Naive B cell (primary cell): ENCODE measurements at regions not wholly inside any gene's neighbourhood (a gene's known extent, or its start where the extent isn't known, plus 50 kb on each side); places are given as distances from the start of the nearest gene placed in this dataset.
"Not testable (repeated sequence)": the region's sequence is repeated elsewhere in the genome, so short reads cannot be mapped to it uniquely, and the experiment has no call there.

Source experiments
- ATAC-seq, 2 donors: fragments of 150-1000 bp; cut with Tn5 transposase; 2 replicates each; pipeline ENCODE4 v1.10.0; 2021; ENCODE audit warnings: low read depth in 2 of 2, mild to moderate bottlenecking in 2 of 2, moderate library complexity in 2 of 2
- DNase-seq: peaks from one replicate; pipeline ENCODE4 v3.0.0; 2022
- H3K27ac Mint-ChIP-seq, 6 donors: one replicate each; pipeline ENCODE4 v1.8.0; 2020 to 2022; ENCODE audit warnings: mild to moderate bottlenecking in 6 of 6, mixed read lengths in 6 of 6, moderate library complexity in 5 of 6, inconsistent platforms in 2 of 6
- H3K27me3 Mint-ChIP-seq, 3 donors: one replicate each; pipeline ENCODE4 v1.8.0; 2021 to 2022; ENCODE audit warnings: mixed read lengths in 3 of 3, mild to moderate bottlenecking in 1 of 3
- H3K36me3 Mint-ChIP-seq, 2 donors: one replicate each; pipeline ENCODE4 v1.8.0; 2020 to 2022; ENCODE audit warnings: mixed read lengths in 2 of 2, inconsistent platforms in 1 of 2, mild to moderate bottlenecking in 1 of 2
- H3K4me1 Mint-ChIP-seq, 3 donors: one replicate each; pipeline ENCODE4 v1.8.0; 2020 to 2022; ENCODE audit warnings: mixed read lengths in 3 of 3, inconsistent platforms in 1 of 3, mild to moderate bottlenecking in 1 of 3, moderate library complexity in 1 of 3
- H3K4me3 Mint-ChIP-seq, 8 donors: one replicate each; pipeline ENCODE4 v1.8.0; 2020 to 2022; ENCODE audit warnings: mild to moderate bottlenecking in 8 of 8, mixed read lengths in 8 of 8, moderate library complexity in 8 of 8, inconsistent platforms in 2 of 8
- H3K9me3 Mint-ChIP-seq, 7 donors: one replicate each; pipeline ENCODE4 v1.8.0; 2020 to 2022; ENCODE audit warnings: mixed read lengths in 7 of 7, mild to moderate bottlenecking in 5 of 7, inconsistent platforms in 2 of 7, moderate library complexity in 1 of 7

DNA sequence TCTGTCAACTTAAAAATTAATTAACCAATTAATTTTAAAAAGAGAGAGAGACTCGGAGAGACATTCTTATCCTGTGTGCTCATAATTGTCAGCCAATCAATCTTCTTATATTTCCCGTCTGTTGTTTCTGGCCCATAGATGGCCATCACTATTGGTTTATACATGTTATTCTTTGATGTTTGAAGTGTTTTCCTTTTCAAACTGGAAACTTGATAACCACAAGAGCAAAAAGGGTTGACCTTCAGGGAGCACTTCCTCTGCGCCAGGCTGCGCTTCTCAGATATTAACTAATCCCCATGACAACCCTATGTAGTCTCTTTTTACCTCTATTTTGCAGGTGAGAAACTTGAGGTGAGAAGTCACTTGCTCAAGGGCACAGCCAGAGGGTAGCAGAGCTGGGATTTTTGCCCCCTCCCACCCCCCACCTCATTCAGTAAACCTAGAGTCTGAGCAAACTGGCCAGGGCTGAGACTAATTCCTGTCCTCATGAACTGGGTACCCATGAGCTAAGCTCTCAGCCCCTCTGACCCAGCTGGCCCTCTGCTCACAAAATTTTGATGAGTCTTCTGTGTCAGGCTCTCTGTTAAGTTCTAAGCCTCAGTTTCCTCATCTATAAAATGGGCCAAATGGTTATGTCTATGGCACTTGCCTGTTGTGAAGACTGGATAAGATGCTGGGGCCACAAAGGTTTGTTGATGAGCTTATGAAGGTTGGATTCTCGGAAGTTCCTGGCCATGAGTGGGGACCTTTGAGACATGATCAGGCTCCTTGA is 86.0 kb upstream of the SH3PXD2B start:
- Mint-ChIP-seq H3K4me3 (no peak overlapping the region), H3K27me3 (peaks cover 6 to 22% (median 8%) of the 10 kb centered on the region in 3 donors), H3K27ac (no peak overlapping the region), H3K9me3 (peaks cover 0 to 12% (median 4%) of the 10 kb centered on the region in 7 donors), H3K36me3 (no peaks in the 10 kb centered on the region), H3K4me1 (no peaks in the 10 kb centered on the region)
- ATAC-seq = no peak
- no peak for DNase-seq

DNA sequence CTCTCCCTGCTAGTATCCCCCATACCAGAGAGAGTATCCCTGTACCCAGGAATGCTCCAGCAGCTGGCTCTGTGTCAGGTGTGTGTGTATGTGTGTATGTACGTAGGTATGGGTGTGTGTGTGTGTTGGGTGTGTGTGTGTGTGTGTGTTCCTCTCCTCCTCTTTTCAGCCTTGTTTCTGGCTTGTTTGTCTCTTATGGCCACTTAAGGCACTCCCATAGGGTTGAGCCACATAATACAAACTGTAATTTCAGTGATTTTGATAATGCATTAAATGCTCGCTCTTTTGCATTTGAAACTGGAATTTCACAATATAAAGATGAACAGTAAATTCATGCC is 80.8 kb upstream of the SH3PXD2B start:
- H3K27me3 Mint-ChIP-seq = peaks cover 0 to 5% (median 3%) of the 10 kb centered on the region in 3 donors
- no peak overlapping the region for H3K4me3 Mint-ChIP-seq
- H3K4me1 Mint-ChIP-seq = no peaks in the 10 kb centered on the region
- peaks cover 0 to 12% (median 4%) of the 10 kb centered on the region in 7 donors for H3K9me3 Mint-ChIP-seq
- H3K27ac Mint-ChIP-seq = no peak overlapping the region
- no peaks in the 10 kb centered on the region for H3K36me3 Mint-ChIP-seq
- DNase-seq = no peak
- ATAC-seq = no peak

DNA sequence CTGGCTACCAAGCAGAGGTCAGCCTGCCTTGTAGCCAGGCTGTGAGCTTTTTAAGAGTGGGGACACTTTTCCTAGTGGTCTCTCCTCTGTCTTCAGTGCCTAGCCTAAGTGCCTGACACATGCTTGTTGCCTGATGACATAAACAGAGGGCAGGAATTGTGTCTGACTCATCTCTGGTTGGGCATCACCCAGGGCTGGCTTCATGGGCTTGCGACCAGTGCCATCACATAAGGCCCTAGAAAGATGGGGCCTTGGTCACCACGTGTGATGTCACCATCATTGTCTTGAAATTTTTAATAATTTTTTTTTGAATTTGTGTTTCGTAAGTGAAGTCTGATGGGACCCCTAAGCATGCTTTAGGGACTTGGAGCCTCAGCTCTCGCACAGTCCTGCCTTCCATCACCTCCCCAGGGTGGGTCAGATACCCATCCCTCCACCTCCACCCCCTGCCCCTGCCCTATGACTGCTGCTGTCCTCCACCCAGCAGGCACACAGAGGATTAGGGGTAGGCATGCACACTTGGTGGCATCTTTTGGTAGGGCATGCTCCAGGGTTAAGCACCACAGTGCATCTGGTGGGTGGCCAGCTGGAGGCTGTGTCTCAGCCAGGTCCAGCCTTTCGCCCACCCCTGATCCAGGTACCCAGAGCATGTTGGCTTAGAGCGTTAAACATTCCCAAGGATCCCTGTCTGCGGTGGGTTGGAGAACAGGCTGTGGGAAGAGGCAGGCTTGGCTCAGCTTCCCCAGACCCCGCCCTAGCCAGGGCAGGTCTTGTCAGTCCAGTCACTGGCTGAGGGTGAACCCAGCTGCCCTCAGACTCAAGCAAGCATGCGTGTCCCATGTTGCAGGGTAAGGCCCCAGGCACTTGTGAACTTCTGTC is 80.1 kb upstream of the SH3PXD2B start:
- H3K27ac Mint-ChIP-seq = no peak overlapping the region
- DNase-seq = no peak
- H3K9me3 Mint-ChIP-seq = peaks cover 0 to 14% (median 4%) of the 10 kb centered on the region in 7 donors
- no peaks in the 10 kb centered on the region for H3K36me3 Mint-ChIP-seq
- H3K27me3 Mint-ChIP-seq = peaks cover 0 to 9% (median 6%) of the 10 kb centered on the region in 3 donors
- ATAC-seq = no peak
- no peaks in the 10 kb centered on the region for H3K4me1 Mint-ChIP-seq
- peak overlapping the region in 1 of 8 donors; percentile 25 for H3K4me3 Mint-ChIP-seq

DNA sequence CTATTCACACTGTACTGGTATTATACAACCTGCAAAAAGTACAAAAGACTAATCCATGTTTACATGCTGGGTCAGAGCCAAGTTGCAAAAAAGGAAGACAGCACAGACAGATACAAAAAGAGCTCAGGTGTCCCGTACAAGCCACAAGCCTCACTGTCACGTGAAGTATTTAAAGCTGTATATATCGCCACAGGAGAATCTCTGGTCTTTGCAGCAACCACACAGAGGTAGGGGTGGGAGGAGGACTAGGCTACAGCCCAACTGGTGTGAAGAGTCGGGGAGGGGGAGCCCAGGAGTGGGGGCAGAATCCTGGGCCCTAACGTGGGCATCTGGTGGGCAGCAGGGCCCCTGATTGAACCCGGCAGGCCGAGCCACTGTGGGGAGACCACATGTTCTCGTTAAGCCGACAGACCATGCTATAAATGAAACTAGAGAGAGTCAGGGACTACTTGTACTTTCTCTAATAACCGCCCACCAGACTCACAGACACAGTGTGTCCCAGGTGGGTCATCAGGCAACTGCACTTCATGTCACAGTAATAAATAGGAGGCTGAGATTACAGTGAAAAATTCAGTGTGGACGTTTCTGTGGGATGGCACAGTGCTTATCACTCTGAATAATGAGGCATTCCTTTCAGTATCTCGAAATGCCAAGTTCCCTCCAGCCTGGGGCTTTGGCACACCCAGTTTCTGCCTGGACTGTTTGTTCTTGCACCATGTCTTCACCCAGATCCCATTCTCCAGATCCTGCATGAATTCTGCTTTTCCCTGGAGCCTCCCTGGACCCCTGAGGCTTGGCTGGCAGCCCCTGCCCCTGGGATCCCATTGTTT is 79.3 kb upstream of the SH3PXD2B start:
- Mint-ChIP-seq H3K4me1 (no peaks in the 10 kb centered on the region), H3K9me3 (peaks cover 3 to 17% (median 5%) of the 10 kb centered on the region in 7 donors), H3K27me3 (peaks cover 0 to 17% (median 12%) of the 10 kb centered on the region in 3 donors), H3K4me3 (no peak overlapping the region), H3K36me3 (no peaks in the 10 kb centered on the region), H3K27ac (no peak overlapping the region)
- ATAC-seq = no peak
- DNase-seq = no peak

DNA sequence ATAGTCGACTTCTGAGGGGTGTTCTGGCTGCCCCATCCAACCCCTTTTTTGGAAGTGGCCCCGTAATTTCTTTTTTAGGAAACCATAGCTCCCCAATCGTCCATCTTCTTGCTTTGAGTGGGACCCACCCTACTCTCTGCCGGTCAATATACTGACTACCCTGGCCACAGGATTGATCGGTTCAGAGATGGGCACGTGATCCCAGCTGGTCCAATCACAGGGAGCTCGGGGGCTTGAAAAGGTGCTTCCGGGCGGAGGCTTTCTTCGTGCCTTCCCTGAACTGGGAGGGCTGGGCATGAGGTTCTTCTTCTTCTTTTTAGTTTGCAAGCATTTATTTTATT is 78.7 kb upstream of the SH3PXD2B start:
- ATAC-seq (no peak), DNase-seq (no peak)
- Mint-ChIP-seq H3K27me3 (peaks cover 0 to 23% (median 17%) of the 10 kb centered on the region in 3 donors), H3K27ac (no peak overlapping the region), H3K9me3 (peaks cover 3 to 23% (median 6%) of the 10 kb centered on the region in 7 donors), H3K4me1 (no peaks in the 10 kb centered on the region), H3K36me3 (no peaks in the 10 kb centered on the region), H3K4me3 (no peak overlapping the region)

DNA sequence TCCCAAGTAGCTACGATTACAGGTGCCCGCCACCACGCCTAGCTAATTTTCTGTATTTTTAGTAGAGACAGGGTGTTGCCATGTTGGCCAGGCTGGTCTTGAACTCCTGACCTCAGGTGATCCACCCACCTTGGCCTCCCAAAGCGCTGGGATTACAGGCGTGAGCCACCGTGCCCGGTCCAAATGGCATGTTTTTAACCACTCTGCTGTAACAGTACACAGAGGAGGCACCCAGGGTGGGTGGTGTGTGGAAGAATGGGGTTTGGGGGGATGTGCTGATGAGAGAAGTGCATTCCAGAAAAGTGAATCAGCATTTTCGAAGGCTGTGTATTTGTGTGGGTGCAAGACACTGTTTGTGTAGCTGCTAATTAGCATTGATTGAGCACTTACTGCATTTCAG is 78.1 kb upstream of the SH3PXD2B start:
- H3K4me3 Mint-ChIP-seq, H3K27ac Mint-ChIP-seq, DNase-seq, H3K36me3 Mint-ChIP-seq, ATAC-seq, H3K4me1 Mint-ChIP-seq: not testable (repeated sequence)
- peaks cover 0 to 29% (median 23%) of the 10 kb centered on the region in 3 donors for H3K27me3 Mint-ChIP-seq
- peaks cover 3 to 21% (median 6%) of the 10 kb centered on the region in 7 donors for H3K9me3 Mint-ChIP-seq

DNA sequence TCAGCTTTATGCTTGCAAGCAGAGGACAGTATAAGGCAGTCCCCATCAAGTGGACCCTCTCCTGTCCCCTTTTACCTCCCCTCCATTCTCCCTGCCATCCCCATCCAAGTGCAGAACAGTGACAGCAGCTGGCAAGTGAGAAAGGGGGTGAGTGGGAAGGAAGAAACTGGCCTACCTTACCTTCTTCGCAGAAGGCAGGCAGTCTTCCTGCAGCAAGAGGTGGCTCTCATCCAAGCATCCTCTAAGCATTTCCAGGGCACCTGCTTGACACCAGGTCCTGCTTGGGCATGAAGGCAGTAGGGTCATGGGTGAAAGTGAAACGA is 77.3 kb upstream of the SH3PXD2B start:
- Mint-ChIP-seq H3K27me3 (peaks cover 0 to 37% (median 31%) of the 10 kb centered on the region in 3 donors), H3K27ac (no peak overlapping the region), H3K4me3 (no peak overlapping the region), H3K9me3 (peaks cover 1 to 13% (median 4%) of the 10 kb centered on the region in 7 donors), H3K4me1 (no peaks in the 10 kb centered on the region), H3K36me3 (no peaks in the 10 kb centered on the region)
- ATAC-seq (no peak), DNase-seq (no peak)

DNA sequence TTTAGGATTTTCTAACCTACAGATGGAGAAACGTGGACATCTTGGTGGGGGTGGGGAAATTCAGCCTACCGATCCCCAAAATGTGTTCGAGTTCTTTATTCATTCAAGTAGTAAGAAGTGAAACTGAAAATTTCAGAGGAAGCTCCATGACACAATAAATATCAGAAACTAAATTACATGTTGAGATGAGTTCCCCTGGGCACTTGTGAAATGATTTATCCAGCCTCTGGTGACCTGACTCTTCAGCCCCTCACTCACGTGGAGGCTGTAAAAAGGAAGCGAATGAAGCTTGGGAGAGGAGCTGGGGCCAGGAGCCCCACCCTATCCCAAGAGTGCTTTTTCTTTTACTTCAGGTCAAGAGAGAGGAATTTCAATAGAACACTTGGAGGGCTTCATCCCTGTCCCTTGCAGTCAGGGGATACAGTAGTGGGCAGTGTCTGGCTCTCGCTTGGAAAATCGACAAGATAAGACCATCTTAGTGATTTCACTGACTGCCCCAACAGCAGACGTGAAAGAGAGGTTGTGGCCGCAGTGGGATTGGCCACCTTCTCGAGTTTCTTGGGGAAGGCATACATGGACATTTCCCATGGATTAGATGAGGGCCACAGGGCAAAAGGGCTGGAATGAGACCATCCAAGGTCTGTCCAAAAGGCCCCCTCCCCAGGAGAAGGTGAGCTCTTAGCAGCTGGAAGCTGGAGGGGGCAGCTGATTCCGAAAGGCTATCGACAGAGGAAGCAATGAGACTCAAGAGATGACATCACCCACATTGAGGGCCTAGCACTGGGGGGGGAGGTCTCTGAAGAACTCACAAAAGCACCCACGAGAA is 76.8 kb upstream of the SH3PXD2B start:
- H3K27ac Mint-ChIP-seq = no peak overlapping the region
- DNase-seq = no peak
- no peaks in the 10 kb centered on the region for H3K36me3 Mint-ChIP-seq
- no peak overlapping the region for H3K4me3 Mint-ChIP-seq
- peaks cover 0 to 12% (median 3%) of the 10 kb centered on the region in 7 donors for H3K9me3 Mint-ChIP-seq
- H3K4me1 Mint-ChIP-seq = no peaks in the 10 kb centered on the region
- H3K27me3 Mint-ChIP-seq = peaks cover 4 to 42% (median 32%) of the 10 kb centered on the region in 3 donors
- ATAC-seq = no peak

DNA sequence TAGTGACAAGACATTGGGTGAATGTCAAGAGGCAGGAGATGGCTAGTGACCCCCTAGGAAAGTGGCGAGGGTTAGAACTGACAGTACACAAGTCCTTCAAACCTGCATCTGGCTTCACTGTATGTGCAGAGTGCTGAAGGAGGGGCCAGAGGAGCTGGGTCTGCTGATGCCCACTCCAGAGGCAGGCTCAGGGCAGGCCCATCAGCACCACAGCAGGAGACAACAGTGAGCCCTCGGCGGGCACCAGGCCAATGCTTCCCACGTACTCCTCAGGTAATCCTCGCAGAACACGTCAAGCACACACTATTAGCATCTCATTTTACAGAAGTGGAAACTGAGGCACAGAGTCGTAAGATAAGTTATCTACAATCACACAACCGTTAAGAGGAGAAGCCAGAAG is 76.1 kb upstream of the SH3PXD2B start:
- Mint-ChIP-seq H3K27me3 (peaks cover 5 to 47% (median 34%) of the 10 kb centered on the region in 3 donors), H3K4me1 (no peaks in the 10 kb centered on the region), H3K36me3 (no peaks in the 10 kb centered on the region), H3K9me3 (peaks cover 0 to 12% (median 3%) of the 10 kb centered on the region in 7 donors), H3K27ac (no peak overlapping the region), H3K4me3 (no peak overlapping the region)
- ATAC-seq = no peak
- DNase-seq = no peak

DNA sequence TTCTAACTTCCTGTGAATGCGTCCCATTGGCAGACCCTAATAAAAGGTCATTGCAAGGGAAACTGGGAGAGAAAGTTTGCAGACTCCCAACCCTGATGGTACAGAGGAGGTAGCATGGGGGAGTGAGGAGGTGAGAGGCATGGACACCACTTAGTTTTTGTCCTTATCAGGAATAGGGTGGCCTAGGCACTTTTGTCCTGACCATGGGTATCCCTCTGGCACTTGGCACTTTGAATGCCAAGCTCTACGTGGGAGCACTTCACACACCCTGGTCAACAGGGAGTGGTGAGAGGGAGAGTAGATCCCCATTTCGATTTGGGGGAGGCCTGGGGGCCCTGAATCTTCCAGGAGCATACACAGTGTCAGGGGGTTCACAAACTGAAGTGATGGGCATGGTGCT is 75.6 kb upstream of the SH3PXD2B start:
- peaks cover 0 to 12% (median 3%) of the 10 kb centered on the region in 7 donors for H3K9me3 Mint-ChIP-seq
- H3K27ac Mint-ChIP-seq = peak overlapping the region in 1 of 6 donors; percentile 8
- no peak overlapping the region for H3K4me3 Mint-ChIP-seq
- DNase-seq = no peak
- H3K36me3 Mint-ChIP-seq = no peaks in the 10 kb centered on the region
- no peak for ATAC-seq
- H3K27me3 Mint-ChIP-seq = peaks cover 6 to 47% (median 34%) of the 10 kb centered on the region in 3 donors
- H3K4me1 Mint-ChIP-seq = no peaks in the 10 kb centered on the region

DNA sequence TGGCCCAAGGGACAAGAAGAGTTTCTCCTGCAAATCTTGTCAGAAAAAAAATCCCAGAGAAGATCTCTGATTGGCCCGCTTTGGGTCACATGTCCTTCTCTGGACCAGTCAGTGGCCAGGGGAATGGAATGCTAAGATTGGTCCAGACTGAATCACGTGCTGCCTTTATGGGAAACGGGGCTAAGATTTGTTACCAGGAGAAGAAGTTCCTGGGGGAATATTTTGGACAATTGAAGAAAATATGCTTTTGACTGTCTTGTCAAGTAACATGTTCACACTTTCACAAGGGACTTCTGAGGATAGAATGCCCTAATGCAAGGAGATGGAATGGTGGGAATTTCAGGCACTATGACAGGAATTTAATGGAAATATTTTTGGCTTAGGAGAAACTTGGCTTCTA is 74.1 kb upstream of the SH3PXD2B start:
- Mint-ChIP-seq H3K4me3 (no peak overlapping the region), H3K4me1 (no peaks in the 10 kb centered on the region), H3K27ac (no peak overlapping the region)

DNA sequence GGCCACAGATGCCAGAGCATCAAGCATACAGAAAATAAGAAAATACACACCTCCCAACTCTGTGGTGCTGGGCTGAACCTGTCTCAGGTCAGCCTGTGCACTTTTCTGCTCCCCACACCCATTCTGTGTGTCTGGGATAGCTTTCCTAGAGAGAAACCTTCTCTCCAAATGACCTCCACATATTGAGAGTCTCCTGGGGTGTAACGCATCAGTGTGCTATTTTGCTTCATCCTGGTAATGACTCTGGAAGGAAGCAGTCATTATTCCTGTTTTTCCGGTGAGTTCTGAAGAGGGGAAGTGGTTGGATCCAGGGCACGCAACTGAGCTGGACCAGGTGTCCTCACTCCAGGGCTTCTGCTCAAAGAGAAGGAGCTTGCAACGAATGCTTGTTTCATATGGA is 73.2 kb upstream of the SH3PXD2B start:
- DNase-seq (no peak), ATAC-seq (no peak)
- Mint-ChIP-seq H3K9me3 (peaks cover 0 to 19% (median 8%) of the 10 kb centered on the region in 7 donors), H3K27ac (no peak overlapping the region), H3K4me3 (no peak overlapping the region), H3K4me1 (no peaks in the 10 kb centered on the region), H3K36me3 (peaks cover 0 to 8% of the 10 kb centered on the region in 2 donors), H3K27me3 (peaks cover 9 to 57% (median 43%) of the 10 kb centered on the region in 3 donors)

More for the DNA sequence above, 74.1 kb upstream of the SH3PXD2B start:
- DNase-seq (no peak), ATAC-seq (no peak)
- Mint-ChIP-seq H3K27me3 (peaks cover 9 to 49% (median 37%) of the 10 kb centered on the region in 3 donors), H3K9me3 (peaks cover 0 to 12% (median 4%) of the 10 kb centered on the region in 7 donors), H3K36me3 (no peaks in the 10 kb centered on the region)

DNA sequence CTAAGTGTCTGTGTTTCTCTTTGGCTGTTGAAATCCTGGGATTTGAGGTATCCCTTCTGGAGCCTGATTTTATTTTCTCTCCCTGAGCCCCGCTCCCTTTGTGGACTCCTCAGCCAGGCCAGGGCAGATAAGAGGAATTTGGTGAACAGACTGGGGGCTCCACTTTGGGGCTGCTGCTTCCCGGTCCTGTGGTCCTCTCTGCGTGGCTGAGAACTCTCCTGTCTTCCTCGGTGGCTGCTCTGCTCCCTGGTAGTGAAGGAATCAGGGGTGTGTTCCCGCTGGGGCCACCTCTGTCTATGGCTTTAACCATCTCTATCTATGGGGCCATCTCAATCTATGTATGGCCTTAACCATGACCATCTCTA is 71.7 kb upstream of the SH3PXD2B start:
- DNase-seq (no peak), ATAC-seq (no peak)
- peaks cover 9 to 57% (median 43%) of the 10 kb centered on the region in 3 donors for H3K27me3 Mint-ChIP-seq
- H3K27ac Mint-ChIP-seq = no peak overlapping the region
- H3K9me3 Mint-ChIP-seq = peaks cover 14 to 35% (median 18%) of the 10 kb centered on the region in 7 donors
- no peak overlapping the region for H3K4me3 Mint-ChIP-seq
- H3K4me1 Mint-ChIP-seq = no peaks in the 10 kb centered on the region
- peaks cover 5 to 21% of the 10 kb centered on the region in 2 donors for H3K36me3 Mint-ChIP-seq
